ENCODE measurements at regions not wholly inside any gene's neighbourhood (a gene's known extent, or its start where the extent isn't known, plus 50 kb on each side); places are given as distances from the start of the nearest gene placed in this dataset.

DNA sequence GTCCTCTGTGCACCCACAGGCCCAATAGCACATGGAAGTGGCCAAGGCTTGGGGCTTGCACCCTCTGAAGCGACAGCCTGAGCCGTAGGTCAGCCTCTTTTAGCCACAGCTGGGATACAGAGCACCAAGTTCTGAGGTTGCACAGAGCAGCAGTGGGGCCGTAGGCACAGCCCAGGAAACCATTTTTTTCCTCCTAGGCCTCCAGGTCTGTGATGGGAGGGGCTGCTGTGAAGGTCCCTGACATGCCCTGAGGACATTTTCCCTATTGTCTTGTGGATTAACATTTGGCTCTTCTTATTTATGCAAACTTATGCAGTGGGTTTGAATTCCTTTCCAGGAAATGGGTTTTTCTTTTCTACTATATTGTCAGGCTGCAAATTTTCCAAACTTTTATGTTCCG, 878.7 kb upstream of the MAN1A1 start:
- Histone ChIP-seq H3K9me3 (ENCODE audit: control insufficient read depth, low read length) (no peaks in the 10 kb centered on the region), H3K27me3 (ENCODE audit: control insufficient read depth, insufficient read depth, low read length, poor library complexity, severe bottlenecking) (no peaks in the 10 kb centered on the region), H3K4me3 (ENCODE audit: low read length) (no peak overlapping the region), H3K36me3 (ENCODE audit: control insufficient read depth, insufficient read depth, low read length) (no peaks in the 10 kb centered on the region), H3K9ac (ENCODE audit: extremely low read depth, low read length, poor library complexity, severe bottlenecking) (no peak overlapping the region), H3K27ac (ENCODE audit: low read depth, low read length) (no peak overlapping the region), H3K4me1 (ENCODE audit: control insufficient read depth, insufficient read depth, low read length) (peaks cover 8% of the 10 kb centered on the region)
- H3K4me1 Mint-ChIP-seq: peaks cover 10% of the 10 kb centered on the region
- DNase-seq: no peak
- no peaks in the 10 kb centered on the region for H3K9me3 Mint-ChIP-seq
- TF ChIP-seq, protein P1, sequence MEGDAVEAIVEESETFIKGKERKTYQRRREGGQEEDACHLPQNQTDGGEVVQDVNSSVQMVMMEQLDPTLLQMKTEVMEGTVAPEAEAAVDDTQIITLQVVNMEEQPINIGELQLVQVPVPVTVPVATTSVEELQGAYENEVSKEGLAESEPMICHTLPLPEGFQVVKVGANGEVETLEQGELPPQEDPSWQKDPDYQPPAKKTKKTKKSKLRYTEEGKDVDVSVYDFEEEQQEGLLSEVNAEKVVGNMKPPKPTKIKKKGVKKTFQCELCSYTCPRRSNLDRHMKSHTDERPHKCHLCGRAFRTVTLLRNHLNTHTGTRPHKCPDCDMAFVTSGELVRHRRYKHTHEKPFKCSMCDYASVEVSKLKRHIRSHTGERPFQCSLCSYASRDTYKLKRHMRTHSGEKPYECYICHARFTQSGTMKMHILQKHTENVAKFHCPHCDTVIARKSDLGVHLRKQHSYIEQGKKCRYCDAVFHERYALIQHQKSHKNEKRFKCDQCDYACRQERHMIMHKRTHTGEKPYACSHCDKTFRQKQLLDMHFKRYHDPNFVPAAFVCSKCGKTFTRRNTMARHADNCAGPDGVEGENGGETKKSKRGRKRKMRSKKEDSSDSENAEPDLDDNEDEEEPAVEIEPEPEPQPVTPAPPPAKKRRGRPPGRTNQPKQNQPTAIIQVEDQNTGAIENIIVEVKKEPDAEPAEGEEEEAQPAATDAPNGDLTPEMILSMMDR (conservative IDR thresholded peaks at IDR 0.05): no peak
- H3K4me3 Mint-ChIP-seq: no peak overlapping the region
- WGBS, 2 experiments (ENCODE audit: insufficient coverage in 1 of 2, insufficient read length in 1 of 2): 89 to 95% methylated on average over 3 to 4 of the region's 4 CpGs
- no peaks in the 10 kb centered on the region for H3K36me3 Mint-ChIP-seq (ENCODE audit: low read depth)
- H3K27me3 Mint-ChIP-seq (ENCODE audit: insufficient read depth): no peaks in the 10 kb centered on the region
- H3K27ac Mint-ChIP-seq: no peak overlapping the region

DNA sequence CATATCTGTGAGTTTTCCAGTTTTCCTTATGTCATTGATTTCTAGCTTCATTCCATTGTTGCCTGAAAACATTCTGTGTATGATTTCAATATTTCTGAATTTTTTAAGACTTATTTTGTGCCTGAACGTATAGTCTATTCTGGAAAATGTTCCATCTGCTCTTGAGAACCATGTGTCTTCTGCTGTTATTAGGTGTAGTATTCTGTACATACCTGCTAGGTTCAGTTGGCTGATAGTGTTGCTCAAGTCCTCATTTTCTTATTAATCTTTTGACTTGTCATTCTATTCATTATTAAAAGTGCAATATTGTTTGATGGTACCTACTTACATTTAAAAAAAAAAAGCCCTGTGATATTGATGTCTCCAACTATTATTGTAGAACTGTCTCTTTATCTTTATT, 869.8 kb upstream of the MAN1A1 start:
- H3K4me3 Mint-ChIP-seq: no peak overlapping the region
- no peak for DNase-seq

DNA sequence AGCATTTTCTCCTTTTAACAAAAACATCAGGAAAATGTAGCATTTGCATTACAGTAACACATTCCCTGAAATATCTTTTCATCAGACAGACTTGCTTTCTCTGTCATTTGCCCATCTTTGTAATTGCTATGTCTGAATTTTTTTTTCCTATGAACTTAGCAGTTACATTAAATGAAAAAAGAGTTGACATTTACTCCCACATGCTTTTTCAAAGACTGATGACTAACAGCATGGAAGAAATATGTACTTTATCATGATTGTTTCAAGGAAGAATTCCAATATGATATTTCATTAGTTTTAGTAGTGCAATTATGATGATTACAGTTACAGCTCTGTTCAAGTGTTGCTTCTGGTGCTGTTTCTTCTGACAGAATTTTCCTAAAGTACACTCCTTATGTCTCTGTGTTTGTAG, 864.5 kb upstream of the MAN1A1 start:
- Histone ChIP-seq H3K4me3 (ENCODE audit: low read length) (no peak overlapping the region), H3K27me3 (ENCODE audit: control insufficient read depth, insufficient read depth, low read length, poor library complexity, severe bottlenecking) (no peaks in the 10 kb centered on the region), H3K27ac (ENCODE audit: low read depth, low read length) (no peak overlapping the region), H3K9ac (ENCODE audit: extremely low read depth, low read length, poor library complexity, severe bottlenecking) (no peak overlapping the region), H3K36me3 (ENCODE audit: control insufficient read depth, insufficient read depth, low read length) (no peaks in the 10 kb centered on the region), H3K9me3 (ENCODE audit: control insufficient read depth, low read length) (no peaks in the 10 kb centered on the region), H3K4me1 (ENCODE audit: control insufficient read depth, insufficient read depth, low read length) (peaks cover 6% of the 10 kb centered on the region)
- Mint-ChIP-seq H3K27ac (no peak overlapping the region), H3K9me3 (no peaks in the 10 kb centered on the region), H3K4me1 (peaks cover 6% of the 10 kb centered on the region), H3K36me3 (ENCODE audit: low read depth) (no peaks in the 10 kb centered on the region), H3K4me3 (no peak overlapping the region), H3K27me3 (ENCODE audit: insufficient read depth) (no peaks in the 10 kb centered on the region)
- TF ChIP-seq, protein P1 (conservative IDR thresholded peaks at IDR 0.05): no peak
- no peak for DNase-seq

More for the DNA sequence above, 869.8 kb upstream of the MAN1A1 start:
- H3K9me3 Mint-ChIP-seq: no peaks in the 10 kb centered on the region
- H3K27ac ChIP-seq (ENCODE audit: low read depth, low read length): no peak overlapping the region
- H3K9me3 ChIP-seq (ENCODE audit: control insufficient read depth, low read length): no peaks in the 10 kb centered on the region
- no peaks in the 10 kb centered on the region for H3K4me1 Mint-ChIP-seq
- H3K27ac Mint-ChIP-seq: no peak overlapping the region
- H3K27me3 Mint-ChIP-seq (ENCODE audit: insufficient read depth): no peaks in the 10 kb centered on the region
- H3K4me1 ChIP-seq (ENCODE audit: control insufficient read depth, insufficient read depth, low read length): no peaks in the 10 kb centered on the region
- H3K36me3 ChIP-seq (ENCODE audit: control insufficient read depth, insufficient read depth, low read length): no peaks in the 10 kb centered on the region
- TF ChIP-seq, protein P1 (conservative IDR thresholded peaks at IDR 0.05): no peak
- H3K36me3 Mint-ChIP-seq (ENCODE audit: low read depth): no peaks in the 10 kb centered on the region
- no peaks in the 10 kb centered on the region for H3K27me3 ChIP-seq (ENCODE audit: control insufficient read depth, insufficient read depth, low read length, poor library complexity, severe bottlenecking)
- H3K4me3 ChIP-seq (ENCODE audit: low read length): no peak overlapping the region
- H3K9ac ChIP-seq (ENCODE audit: extremely low read depth, low read length, poor library complexity, severe bottlenecking): no peak overlapping the region
- 90% methylated on average over 1 of the region's 1 CpG; no CpG with 5 or more reads in 1 of the 2 experiments for WGBS, 2 experiments (ENCODE audit: insufficient coverage in 1 of 2, insufficient read length in 1 of 2)
